ENCODE measurements at regions not wholly inside any gene's neighbourhood (a gene's known extent, or its start where the extent isn't known, plus 50 kb on each side); places are given as distances from the start of the nearest gene placed in this dataset.

GRCh38 chr2:78606895-78607294, 418.6 kb upstream of the REG3G start:
- TF ChIP-seq ZFP3 (CRISPR knock-in tag; IDR thresholded peaks at IDR 0.05) (no peak), CSDC2 (CRISPR knock-in tag; IDR thresholded peaks at IDR 0.05) (no peak), ZFP30 (CRISPR knock-in tag; IDR thresholded peaks at IDR 0.05) (no peak), SNAI2 (CRISPR knock-in tag; IDR thresholded peaks at IDR 0.05) (no peak), PPARA (CRISPR knock-in tag; IDR thresholded peaks at IDR 0.05; ENCODE audit: borderline replicate concordance) (no peak), ISL1 (CRISPR knock-in tag; IDR thresholded peaks at IDR 0.05) (no peak), PATZ1 (CRISPR knock-in tag; IDR thresholded peaks at IDR 0.05; ENCODE audit: borderline replicate concordance) (no peak)
- TF ChIP-seq, protein P1, sequence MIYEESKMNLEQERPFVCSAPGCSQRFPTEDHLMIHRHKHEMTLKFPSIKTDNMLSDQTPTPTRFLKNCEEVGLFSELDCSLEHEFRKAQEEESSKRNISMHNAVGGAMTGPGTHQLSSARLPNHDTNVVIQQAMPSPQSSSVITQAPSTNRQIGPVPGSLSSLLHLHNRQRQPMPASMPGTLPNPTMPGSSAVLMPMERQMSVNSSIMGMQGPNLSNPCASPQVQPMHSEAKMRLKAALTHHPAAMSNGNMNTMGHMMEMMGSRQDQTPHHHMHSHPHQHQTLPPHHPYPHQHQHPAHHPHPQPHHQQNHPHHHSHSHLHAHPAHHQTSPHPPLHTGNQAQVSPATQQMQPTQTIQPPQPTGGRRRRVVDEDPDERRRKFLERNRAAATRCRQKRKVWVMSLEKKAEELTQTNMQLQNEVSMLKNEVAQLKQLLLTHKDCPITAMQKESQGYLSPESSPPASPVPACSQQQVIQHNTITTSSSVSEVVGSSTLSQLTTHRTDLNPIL (CRISPR knock-in tag; IDR thresholded peaks at IDR 0.05; ENCODE audit: low read depth), result no peak

Data from SK-N-SH treated with all-trans-retinoic acid at 6 μM for 48 hours (cell line).